Natural killer cell (primary cell): ENCODE measurements at regions not wholly inside any gene's neighbourhood (a gene's known extent, or its start where the extent isn't known, plus 50 kb on each side); places are given as distances from the start of the nearest gene placed in this dataset.

ENCODE experiments used
- ATAC-seq, 3 donors: fragments of 150-1000 bp in 2 of 3; fragments of 200-7000 bp in 1 of 3; cut with Tn5 transposase; 1 replicate in 1 of 3; 2 replicates in 2 of 3; pipeline ENCODE4 v1.10.0; 2021; ENCODE audit warnings: mild to moderate bottlenecking in 2 of 3, moderate library complexity in 2 of 3
- DNase-seq, 2 donors: peaks; one replicate each; pipeline versions ENCODE4 v3.0.0 to v3.0.0-alpha.2; 2013 to 2021; ENCODE audit warnings: mixed read lengths in 1 of 2
- H3K27ac ChIP-seq: one replicate; pipeline ENCODE4 v1.5.1; 2013; ENCODE audit warnings: mild to moderate bottlenecking, low read length
- H3K27me3 ChIP-seq: one replicate; pipeline ENCODE4 v1.6.1; 2013; ENCODE audit warnings: low read length; ENCODE audit not compliant: control insufficient read depth, insufficient read depth
- H3K36me3 ChIP-seq: one replicate; pipeline ENCODE4 v1.6.1; 2013; ENCODE audit warnings: low read length; ENCODE audit not compliant: control insufficient read depth, insufficient read depth
- H3K4me1 ChIP-seq: one replicate; pipeline ENCODE4 v1.6.1; 2013; ENCODE audit warnings: low read length; ENCODE audit not compliant: control insufficient read depth, insufficient read depth
- H3K4me3 ChIP-seq: one replicate; pipeline ENCODE4 v1.5.1; 2013; ENCODE audit warnings: low read length
- H3K9me3 ChIP-seq: one replicate; pipeline ENCODE4 v1.6.1; 2013; ENCODE audit warnings: low read length; ENCODE audit not compliant: control insufficient read depth, insufficient read depth
- H3K27ac Mint-ChIP-seq, 2 donors: one replicate each; pipeline ENCODE4 v1.8.0; 2022; ENCODE audit warnings: mild to moderate bottlenecking in 2 of 2, mixed read lengths in 2 of 2, moderate library complexity in 1 of 2
- H3K27me3 Mint-ChIP-seq, 2 donors: one replicate each; pipeline ENCODE4 v1.8.0; 2022; ENCODE audit warnings: low read depth in 2 of 2, mixed read lengths in 2 of 2
- H3K36me3 Mint-ChIP-seq: one replicate; pipeline ENCODE4 v1.8.0; 2022; ENCODE audit warnings: mixed read lengths
- H3K4me1 Mint-ChIP-seq, 2 donors: one replicate each; pipeline ENCODE4 v1.8.0; 2022; ENCODE audit warnings: mixed read lengths in 2 of 2
- H3K4me3 Mint-ChIP-seq: one replicate; pipeline ENCODE4 v1.8.0; 2022; ENCODE audit warnings: mild to moderate bottlenecking, moderate library complexity, mixed read lengths
- H3K9me3 Mint-ChIP-seq, 2 donors: one replicate each; pipeline ENCODE4 v1.8.0; 2022; ENCODE audit warnings: mixed read lengths in 2 of 2
- CTCF ChIP-seq: fragments of 200-600 bp; IDR thresholded peaks from one replicate; pipeline ENCODE4 v1.8.0; 2022; ENCODE audit warnings: antibody characterized with exemption
- WGBS: methylation state at CpG from one replicate; pipeline ENCODE4 v1.1.7; 2013; ENCODE audit warnings: missing lambda C conversion rate; ENCODE audit not compliant: insufficient coverage; 5-methylcytosine and 5-hydroxymethylcytosine counted together
- intact Hi-C: fragments of 100-400 bp; cut with micrococcal nuclease; formaldehyde crosslinking; loops from one replicate; pipeline ENCODE4 v1.14.2; 2022

- 84% methylated on average over 30 of the region's 30 CpGs for WGBS
- no peak overlapping the region for H3K27ac ChIP-seq
- no peaks in the 10 kb centered on the region for H3K9me3 ChIP-seq
- DNase-seq, result no peak
- Mint-ChIP-seq H3K27me3 (peaks cover 8 to 19% of the 10 kb centered on the region in 2 donors), H3K4me1 (no peaks in the 10 kb centered on the region), H3K9me3 (no peaks in the 10 kb centered on the region), H3K36me3 (no peaks in the 10 kb centered on the region), H3K27ac (no peak overlapping the region), H3K4me3 (no peak overlapping the region)
- no peak for TF ChIP-seq CTCF
- no peak for ATAC-seq
- intact Hi-C loops, result no loop called here
- no peaks in the 10 kb centered on the region for H3K36me3 ChIP-seq
- H3K27me3 ChIP-seq, result no peaks in the 10 kb centered on the region
- no peaks in the 10 kb centered on the region for H3K4me1 ChIP-seq
- no peak overlapping the region for H3K4me3 ChIP-seq
These were observed 223.5 kb upstream of the TUT7 start for GRCh38 chr9:86577420-86578333.

- DNase-seq, result no peak
- no peak for TF ChIP-seq CTCF
- Mint-ChIP-seq H3K27ac (no peak overlapping the region), H3K27me3 (peaks cover 5 to 20% of the 10 kb centered on the region in 2 donors), H3K4me1 (no peaks in the 10 kb centered on the region), H3K9me3 (no peaks in the 10 kb centered on the region), H3K36me3 (no peaks in the 10 kb centered on the region), H3K4me3 (no peak overlapping the region)
- Histone ChIP-seq H3K36me3 (no peaks in the 10 kb centered on the region), H3K4me3 (no peak overlapping the region), H3K27me3 (no peaks in the 10 kb centered on the region), H3K9me3 (no peaks in the 10 kb centered on the region), H3K27ac (no peak overlapping the region), H3K4me1 (no peaks in the 10 kb centered on the region)
- no peak for ATAC-seq
- 83% methylated on average over 9 of the region's 9 CpGs for WGBS
- intact Hi-C loops, result no loop called here
These were observed 221.8 kb upstream of the TUT7 start for GRCh38 chr9:86575825-86576525.

- no peaks in the 10 kb centered on the region for H3K4me1 Mint-ChIP-seq
- ATAC-seq (no peak), DNase-seq (no peak)
- Histone ChIP-seq H3K36me3 (no peaks in the 10 kb centered on the region), H3K4me3 (no peak overlapping the region), H3K4me1 (no peaks in the 10 kb centered on the region), H3K27ac (no peak overlapping the region), H3K27me3 (no peaks in the 10 kb centered on the region), H3K9me3 (no peaks in the 10 kb centered on the region)
- TF ChIP-seq CTCF, result no peak
- intact Hi-C loops, result no loop called here
- no peak overlapping the region for H3K4me3 Mint-ChIP-seq
- H3K27ac Mint-ChIP-seq, result no peak overlapping the region
- H3K9me3 Mint-ChIP-seq, result no peaks in the 10 kb centered on the region
- H3K27me3 Mint-ChIP-seq, result peaks cover 4 to 21% of the 10 kb centered on the region in 2 donors
- H3K36me3 Mint-ChIP-seq, result no peaks in the 10 kb centered on the region
These were observed 220.9 kb upstream of the TUT7 start for GRCh38 chr9:86575137-86575536.
